HG03378 (cell line): ENCODE measurements at regions not wholly inside any gene's neighbourhood (a gene's known extent, or its start where the extent isn't known, plus 50 kb on each side); places are given as distances from the start of the nearest gene placed in this dataset.

Source experiments
- ATAC-seq: cut with Tn5 transposase; IDR thresholded peaks from one replicate; pipeline ENCODE4 v1.9.1; 2021; ENCODE audit warnings: mild to moderate bottlenecking, moderate library complexity; ENCODE audit not compliant: unreplicated experiment

DNA sequence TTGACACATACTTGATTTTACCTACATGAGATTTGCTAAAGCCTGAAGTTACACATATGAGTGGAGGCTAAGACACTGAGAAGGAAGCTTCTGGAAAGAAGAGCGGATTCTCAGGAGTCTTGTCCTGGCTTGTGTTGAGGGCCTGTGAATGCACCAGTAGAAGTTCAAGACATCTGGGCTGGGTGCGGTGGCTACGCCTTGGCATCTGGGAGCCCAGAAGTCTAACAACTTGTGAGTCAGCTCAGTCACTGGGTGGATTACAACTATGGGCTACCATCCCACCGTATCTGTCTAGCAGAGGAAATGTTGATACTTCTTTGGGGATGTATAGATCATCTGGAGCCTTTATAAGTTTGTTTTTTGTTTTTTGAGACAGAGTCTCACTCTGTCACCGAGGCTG lies 375.6 kb upstream of the SMIM31 start:
- no peak for ATAC-seq

DNA sequence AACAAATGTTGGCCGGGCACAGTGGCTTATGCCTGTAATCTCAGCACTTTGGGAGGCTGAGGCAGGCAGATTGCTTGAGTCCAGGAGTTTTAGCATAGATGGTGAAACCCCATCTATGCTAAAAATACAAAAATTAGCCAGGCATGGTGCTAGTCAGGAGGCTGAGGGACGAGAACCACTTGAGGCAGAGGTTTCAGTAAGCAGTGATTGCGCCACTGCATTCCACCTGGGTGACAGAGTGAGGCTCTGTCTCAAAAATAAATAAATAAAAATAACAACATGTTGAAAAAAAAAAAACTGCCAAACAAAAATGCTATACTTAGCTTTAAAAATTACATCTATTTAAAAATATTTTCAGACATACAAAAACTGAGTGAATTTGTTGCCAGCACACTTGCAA lies 374.2 kb upstream of the SMIM31 start:
- ATAC-seq = no peak

GRCh38 chr4:164381859-164382258 lies 372.1 kb upstream of the SMIM31 start:
- no peak for ATAC-seq

DNA sequence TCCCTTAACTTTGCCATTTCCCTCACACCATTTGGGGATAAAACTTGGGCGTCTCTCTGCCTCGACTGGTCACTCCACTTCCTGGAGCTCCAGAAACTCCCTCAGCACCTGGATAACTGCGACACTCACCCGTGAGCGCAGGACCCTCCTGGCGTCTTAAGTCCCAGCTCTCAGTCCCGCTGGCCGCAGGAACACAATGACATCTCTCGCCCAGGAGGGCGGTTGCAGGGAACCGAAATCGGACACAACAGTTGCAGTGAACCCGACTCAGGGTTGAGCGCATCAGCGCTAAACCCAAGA lies 370.9 kb upstream of the SMIM31 start:
- ATAC-seq = no peak

GRCh38 chr4:164383358-164384220 lies 370.3 kb upstream of the SMIM31 start:
- ATAC-seq = no peak

DNA sequence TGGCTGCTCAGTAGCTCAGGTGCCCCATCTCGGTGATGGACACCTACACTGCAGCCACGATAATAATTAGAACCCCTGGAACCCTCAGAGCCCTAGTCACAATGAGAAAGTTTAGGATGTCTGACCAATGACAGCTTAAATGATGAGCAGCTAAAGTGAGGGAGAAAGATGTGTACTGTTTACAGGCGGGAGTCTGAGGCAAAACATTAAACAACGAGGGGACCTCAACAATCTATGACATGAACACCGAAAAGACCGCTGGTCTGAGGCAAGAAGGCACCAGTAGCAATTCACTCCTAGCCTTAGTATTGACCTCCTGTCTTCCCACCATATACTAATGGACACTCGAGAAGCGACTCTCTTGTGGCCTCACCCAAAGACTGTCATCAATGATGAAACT lies 369.5 kb upstream of the SMIM31 start:
- ATAC-seq = no peak

GRCh38 chr4:164396439-164396838 lies 357.5 kb upstream of the SMIM31 start:
- no peak for ATAC-seq

DNA sequence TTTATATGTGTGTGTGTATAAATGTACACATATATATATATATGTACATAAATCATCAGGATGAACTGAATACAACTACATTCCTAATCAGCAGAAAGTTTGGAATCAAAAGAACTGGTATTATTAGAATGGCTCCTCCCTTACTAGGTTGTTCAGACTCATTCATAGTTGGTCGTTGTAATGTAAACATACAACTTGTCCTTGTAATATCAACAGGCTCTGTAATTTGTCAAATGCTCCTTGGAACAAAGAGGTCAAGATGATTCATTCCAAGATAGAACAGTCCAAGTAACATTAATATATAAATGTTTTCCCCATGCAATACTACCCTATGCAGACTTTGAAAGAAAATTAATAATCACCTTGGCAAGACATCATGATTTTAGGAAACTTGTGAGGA lies 351.4 kb upstream of the SMIM31 start:
- no peak for ATAC-seq

DNA sequence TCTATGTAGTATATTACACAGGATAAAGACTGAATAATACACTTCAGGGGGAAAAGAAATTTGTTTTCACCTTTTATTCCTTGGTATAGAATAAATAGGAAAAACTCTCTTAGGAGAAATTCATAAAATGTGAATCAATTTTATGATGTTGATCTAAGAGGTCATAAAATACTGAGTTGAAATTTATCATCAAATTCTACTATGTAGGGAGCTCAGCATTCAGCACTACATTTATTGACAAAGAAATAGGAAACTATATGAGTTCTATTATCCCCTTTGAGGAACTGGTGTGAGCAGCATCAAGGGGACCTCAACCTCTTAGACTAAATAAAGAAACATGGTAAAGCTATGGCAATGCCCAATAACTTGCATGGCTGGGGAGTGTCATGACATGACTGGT lies 348.2 kb upstream of the SMIM31 start:
- no peak for ATAC-seq

DNA sequence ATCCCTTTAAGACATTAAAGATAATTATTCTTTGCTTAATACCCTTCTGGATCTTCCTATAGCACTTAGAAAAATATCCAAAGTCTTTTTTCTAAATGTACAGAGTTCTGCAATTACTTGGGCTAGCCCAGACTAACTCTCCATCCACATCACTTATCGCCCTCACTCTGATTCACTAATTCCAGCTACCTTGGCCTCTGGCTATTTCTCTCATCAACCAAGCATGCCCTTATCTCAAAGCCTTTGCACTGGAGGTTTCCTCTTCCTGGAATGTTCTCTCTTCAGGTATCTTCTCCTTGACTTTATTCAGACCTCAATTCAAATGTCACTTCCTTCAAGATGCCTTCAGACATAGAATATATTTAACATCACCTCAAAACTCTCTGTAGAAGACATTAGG lies 345.1 kb upstream of the SMIM31 start:
- no peak for ATAC-seq

GRCh38 chr4:164410401-164410800 lies 343.5 kb upstream of the SMIM31 start:
- no peak for ATAC-seq

DNA sequence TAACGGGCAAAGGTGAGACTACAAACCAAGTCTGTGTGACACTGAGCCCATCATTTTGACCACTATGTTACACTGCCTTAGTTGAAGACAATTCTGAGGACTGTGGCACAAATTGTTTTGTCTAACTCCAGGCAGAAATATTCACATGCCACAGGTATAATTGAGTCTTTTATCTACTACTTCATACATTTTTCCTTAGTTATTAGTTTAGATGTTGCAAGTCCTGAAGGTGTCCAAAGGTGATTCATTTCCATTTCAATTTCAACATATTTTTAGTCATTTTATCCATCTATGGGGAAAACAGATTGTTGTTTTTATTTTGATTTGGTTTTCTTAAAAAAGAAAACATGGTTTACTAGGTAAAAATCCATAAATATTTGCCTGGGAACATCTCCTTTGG lies 341.7 kb upstream of the SMIM31 start:
- no peak for ATAC-seq

DNA sequence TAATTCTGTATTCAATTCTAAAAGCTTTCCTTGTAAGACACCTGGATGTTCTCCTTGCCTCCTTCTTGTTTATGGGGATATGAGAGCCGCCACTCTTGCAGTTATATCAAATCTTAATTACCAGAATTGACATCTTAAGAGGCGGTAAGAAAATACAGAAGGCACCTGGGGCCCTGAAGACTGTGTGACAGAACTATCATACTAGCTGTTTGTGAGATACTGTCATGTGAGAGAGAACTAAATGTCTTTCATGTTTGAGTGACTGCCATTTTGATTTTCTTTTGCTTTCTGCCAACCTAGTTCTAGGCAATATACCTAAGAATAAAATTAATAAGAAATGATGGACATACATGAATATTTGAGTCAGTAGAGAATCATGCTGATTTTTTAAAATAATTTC lies 340.2 kb upstream of the SMIM31 start:
- no peak for ATAC-seq

DNA sequence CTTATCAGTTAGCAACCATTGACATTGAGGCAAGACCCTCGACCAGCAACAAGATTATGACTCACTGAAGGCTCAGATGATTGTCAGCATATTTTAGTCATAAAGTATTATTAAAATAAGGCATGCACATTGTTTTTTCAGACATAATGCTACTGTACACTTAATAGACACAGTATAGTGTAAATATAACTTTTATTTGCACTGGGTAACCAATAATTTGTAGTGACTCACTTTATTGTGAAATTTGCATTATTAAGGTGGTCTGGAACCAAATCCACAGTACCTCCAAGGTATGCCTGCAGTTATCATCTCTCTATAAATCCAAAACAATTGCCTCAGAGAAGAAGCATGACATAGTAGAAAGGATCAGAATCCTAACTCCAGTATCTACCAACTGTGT lies 330.1 kb upstream of the SMIM31 start:
- ATAC-seq = no peak

GRCh38 chr4:164424846-164425245 lies 329.1 kb upstream of the SMIM31 start:
- no peak for ATAC-seq

DNA sequence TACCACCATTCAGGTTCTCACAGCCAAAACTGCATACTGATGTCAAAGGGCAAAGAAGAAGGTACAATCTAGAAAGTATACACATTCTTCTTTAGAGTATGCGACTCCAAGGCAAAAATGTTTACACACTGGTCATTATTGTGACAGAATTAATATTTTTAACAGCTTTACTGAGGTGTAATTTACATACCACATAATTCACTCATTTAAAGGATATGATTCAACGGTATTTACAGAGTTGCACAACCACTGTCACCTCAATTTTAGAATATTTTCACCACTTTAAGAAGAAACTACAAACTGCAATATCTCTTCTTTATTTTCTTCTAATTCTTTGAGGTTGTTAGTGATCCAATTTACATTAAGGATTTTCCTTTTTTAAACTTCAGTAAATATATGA lies 325.4 kb upstream of the SMIM31 start:
- no peak for ATAC-seq

GRCh38 chr4:164438321-164438720 lies 315.6 kb upstream of the SMIM31 start:
- ATAC-seq = no peak

- no peak for ATAC-seq
Measured at GRCh38 chr4:164439037-164439436, 314.9 kb upstream of the SMIM31 start.

DNA sequence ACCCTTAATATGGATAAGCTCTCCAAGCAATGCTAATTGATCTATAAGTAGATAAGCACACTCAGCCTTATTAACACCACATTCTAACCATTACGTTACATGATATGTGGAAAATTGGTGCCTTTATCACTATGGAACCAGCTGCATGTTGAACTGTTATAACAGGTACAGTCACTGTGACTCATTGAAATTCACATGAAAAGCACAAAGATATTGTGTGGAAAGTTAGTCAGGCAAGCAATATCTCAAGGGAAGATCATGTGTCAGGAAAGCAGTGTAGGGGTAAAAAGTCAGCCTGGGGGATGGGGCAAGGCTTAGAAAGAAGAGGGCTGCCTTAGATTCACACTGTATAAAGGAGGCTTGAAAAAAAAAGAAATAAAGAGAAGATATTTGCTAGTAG lies 313.7 kb upstream of the SMIM31 start:
- no peak for ATAC-seq

DNA sequence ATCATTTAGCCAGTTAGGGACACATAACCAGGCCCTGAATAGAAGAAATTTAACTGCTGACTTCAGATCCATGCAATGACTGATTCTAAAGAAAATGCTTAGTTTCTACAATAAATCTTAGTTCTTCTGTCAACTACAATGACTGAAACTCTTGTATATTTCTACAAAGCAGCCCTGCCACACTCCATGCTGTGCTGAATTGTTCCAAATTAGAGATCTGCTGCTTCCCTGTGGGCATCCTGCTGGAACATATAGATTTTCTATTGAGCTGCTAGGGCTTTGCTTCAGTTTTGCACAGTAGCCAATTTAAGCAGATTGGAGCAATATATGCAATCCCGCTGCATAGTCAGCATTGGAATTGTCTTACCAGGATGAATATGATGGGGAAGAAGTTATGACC lies 312.8 kb upstream of the SMIM31 start:
- no peak for ATAC-seq

- no peak for ATAC-seq
Measured at GRCh38 chr4:164442180-164442579, 311.8 kb upstream of the SMIM31 start.

DNA sequence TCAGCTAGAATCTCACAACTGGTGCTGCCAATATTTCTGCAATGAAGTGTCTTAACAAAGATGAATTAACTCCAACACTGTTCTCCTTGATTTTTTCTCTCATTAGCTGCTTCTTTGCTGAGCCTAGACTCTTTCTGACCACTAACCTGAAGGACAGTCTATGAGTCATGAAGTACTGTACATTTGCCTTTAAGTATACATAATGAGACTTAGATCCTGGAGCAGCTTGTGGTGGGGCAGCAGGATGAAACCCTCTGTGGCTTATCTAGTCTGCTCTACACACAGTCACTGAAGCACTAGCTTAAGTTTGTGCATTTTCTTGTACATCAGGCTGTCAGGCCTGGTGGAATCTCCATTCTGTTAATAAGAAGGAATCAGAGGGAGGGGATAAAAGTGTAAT lies 307.4 kb upstream of the SMIM31 start:
- no peak for ATAC-seq

DNA sequence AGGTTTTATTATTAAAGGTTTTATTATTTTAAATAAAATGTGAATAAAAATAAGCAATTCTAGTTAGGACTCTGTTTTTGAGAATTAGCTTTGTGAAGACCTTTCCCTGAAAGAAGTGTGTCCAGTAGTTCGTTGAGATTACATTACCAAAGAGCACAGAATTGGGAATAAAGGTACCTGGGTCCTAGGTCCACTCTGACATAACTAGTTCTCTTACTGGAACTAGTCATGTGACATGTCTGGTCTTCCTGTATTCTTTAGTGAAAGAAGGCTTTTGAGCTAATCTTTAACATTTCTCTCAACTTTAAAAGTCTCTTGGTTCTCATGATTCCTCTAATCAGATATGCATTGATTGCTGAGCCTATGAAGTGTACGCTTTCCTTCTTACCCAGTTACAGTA lies 292.0 kb upstream of the SMIM31 start:
- no peak for ATAC-seq
